ENCODE measurements at regions not wholly inside any gene's neighbourhood (a gene's known extent, or its start where the extent isn't known, plus 50 kb on each side); places are given as distances from the start of the nearest gene placed in this dataset.

DNA sequence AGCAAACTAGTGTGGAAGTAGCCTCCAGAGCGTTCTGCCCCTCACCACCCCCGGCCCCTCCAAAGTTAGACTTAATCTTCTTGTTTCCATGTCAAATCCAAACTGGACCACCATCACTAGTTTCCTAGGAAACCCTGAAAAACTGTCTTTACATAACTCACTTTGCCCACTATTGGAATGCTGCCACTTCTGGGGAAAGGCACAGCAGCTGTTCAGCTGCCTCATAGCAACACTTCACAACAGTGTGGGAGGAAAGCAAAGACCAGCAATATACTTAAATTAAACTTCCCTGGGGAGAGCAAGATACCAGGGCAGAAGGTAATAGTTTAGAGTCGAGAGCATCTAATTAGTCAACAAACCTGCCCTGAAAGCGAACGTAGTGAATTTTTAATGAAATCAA, 452.2 kb downstream of the KCNJ2 start:
- TF ChIP-seq, protein P1, sequence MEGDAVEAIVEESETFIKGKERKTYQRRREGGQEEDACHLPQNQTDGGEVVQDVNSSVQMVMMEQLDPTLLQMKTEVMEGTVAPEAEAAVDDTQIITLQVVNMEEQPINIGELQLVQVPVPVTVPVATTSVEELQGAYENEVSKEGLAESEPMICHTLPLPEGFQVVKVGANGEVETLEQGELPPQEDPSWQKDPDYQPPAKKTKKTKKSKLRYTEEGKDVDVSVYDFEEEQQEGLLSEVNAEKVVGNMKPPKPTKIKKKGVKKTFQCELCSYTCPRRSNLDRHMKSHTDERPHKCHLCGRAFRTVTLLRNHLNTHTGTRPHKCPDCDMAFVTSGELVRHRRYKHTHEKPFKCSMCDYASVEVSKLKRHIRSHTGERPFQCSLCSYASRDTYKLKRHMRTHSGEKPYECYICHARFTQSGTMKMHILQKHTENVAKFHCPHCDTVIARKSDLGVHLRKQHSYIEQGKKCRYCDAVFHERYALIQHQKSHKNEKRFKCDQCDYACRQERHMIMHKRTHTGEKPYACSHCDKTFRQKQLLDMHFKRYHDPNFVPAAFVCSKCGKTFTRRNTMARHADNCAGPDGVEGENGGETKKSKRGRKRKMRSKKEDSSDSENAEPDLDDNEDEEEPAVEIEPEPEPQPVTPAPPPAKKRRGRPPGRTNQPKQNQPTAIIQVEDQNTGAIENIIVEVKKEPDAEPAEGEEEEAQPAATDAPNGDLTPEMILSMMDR (IDR thresholded peaks at IDR 0.05): no peak
- no peak for TF ChIP-seq EZH2 (IDR thresholded peaks at IDR 0.05; ENCODE audit: borderline replicate concordance, insufficient read depth, low read depth, low read length, poor library complexity, severe bottlenecking)

Data from B cell (primary cell).